ENCODE measurements at regions not wholly inside any gene's neighbourhood (a gene's known extent, or its start where the extent isn't known, plus 50 kb on each side); places are given as distances from the start of the nearest gene placed in this dataset.

- H3F3A ChIP-seq (ENCODE audit: insufficient read depth, low read length), result no peaks in the 10 kb centered on the region
- no peaks in the 10 kb centered on the region for H3K36me3 ChIP-seq (ENCODE audit: insufficient read depth, low read length)
- no peak for TF ChIP-seq EZH2 (IDR thresholded peaks at IDR 0.05; ENCODE audit: borderline replicate concordance, low read length)
- TF ChIP-seq CTCF (IDR thresholded peaks at IDR 0.05; ENCODE audit: low read length), result no peak
- H3K4me3 ChIP-seq (ENCODE audit: low read depth, low read length, poor library complexity, severe bottlenecking), result no peak overlapping the region
- no peaks in the 10 kb centered on the region for H3K9me3 ChIP-seq (ENCODE audit: low read length)
- no peak overlapping the region for H3K27ac ChIP-seq (ENCODE audit: low read depth, low read length, poor library complexity, severe bottlenecking)
- H3K4me2 ChIP-seq (ENCODE audit: low read length), result no peak overlapping the region
- no peak overlapping the region for H3K9ac ChIP-seq (ENCODE audit: low read length)
- H3K27me3 ChIP-seq (ENCODE audit: insufficient read depth, low read length), result no peaks in the 10 kb centered on the region
- H4K20me1 ChIP-seq (ENCODE audit: insufficient read depth, low read length), result no peaks in the 10 kb centered on the region
- no peaks in the 10 kb centered on the region for H3K79me2 ChIP-seq (ENCODE audit: insufficient read depth, low read length)
- H3K9me2 ChIP-seq (ENCODE audit: low read depth, low read length), result no peaks in the 10 kb centered on the region
- H3K4me1 ChIP-seq (ENCODE audit: insufficient read depth, low read length, severe bottlenecking), result no peaks in the 10 kb centered on the region
- H2AFZ ChIP-seq (ENCODE audit: low read length), result no peak overlapping the region
Measured at GRCh38 chr12:98172801-98173200, 342.6 kb upstream of the TMPO start.

DNA sequence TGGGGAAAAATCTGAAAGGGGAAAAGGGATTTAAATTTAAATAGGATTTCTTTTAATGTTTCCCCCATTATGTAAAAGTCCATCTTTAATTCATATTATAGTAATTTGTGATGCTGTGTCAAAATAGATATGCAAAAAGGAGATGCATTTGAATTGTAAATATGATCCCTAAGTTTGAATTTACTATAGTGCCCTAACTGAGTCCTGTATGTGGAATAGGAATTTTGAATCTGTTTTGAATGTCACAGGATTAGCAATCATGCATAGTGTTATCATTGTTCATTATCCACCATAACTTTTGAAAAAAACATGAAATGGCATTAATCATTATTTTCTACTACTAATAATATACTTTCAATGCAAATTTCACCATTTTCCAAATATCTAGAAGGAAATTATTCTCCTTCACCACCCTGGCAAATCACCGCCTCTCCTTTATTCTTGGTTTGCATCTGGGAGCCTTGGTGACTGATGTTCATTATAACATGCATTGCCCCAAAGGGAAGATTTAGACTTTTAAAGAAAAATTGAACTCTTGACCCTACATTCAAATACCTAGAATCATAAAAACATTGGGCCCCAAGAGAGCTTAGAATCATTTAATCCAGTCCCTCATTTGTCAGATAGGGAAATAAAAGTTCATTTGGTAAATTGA is 341.5 kb upstream of the TMPO start:
- Histone ChIP-seq H3K4me3 (ENCODE audit: low read depth, low read length, poor library complexity, severe bottlenecking) (no peak overlapping the region), H3K9ac (ENCODE audit: low read length) (no peak overlapping the region), H4K20me1 (ENCODE audit: insufficient read depth, low read length) (no peaks in the 10 kb centered on the region), H3F3A (ENCODE audit: insufficient read depth, low read length) (no peaks in the 10 kb centered on the region), H3K79me2 (ENCODE audit: insufficient read depth, low read length) (no peaks in the 10 kb centered on the region), H3K4me2 (ENCODE audit: low read length) (no peak overlapping the region), H3K27ac (ENCODE audit: low read depth, low read length, poor library complexity, severe bottlenecking) (no peak overlapping the region), H3K4me1 (ENCODE audit: insufficient read depth, low read length, severe bottlenecking) (no peaks in the 10 kb centered on the region), H3K9me2 (ENCODE audit: low read depth, low read length) (no peaks in the 10 kb centered on the region), H3K9me3 (ENCODE audit: low read length) (no peaks in the 10 kb centered on the region), H3K36me3 (ENCODE audit: insufficient read depth, low read length) (no peaks in the 10 kb centered on the region), H3K27me3 (ENCODE audit: insufficient read depth, low read length) (no peaks in the 10 kb centered on the region), H2AFZ (ENCODE audit: low read length) (no peak overlapping the region)
- TF ChIP-seq EZH2 (IDR thresholded peaks at IDR 0.05; ENCODE audit: borderline replicate concordance, low read length) (no peak), CTCF (IDR thresholded peaks at IDR 0.05; ENCODE audit: low read length) (no peak)

DNA sequence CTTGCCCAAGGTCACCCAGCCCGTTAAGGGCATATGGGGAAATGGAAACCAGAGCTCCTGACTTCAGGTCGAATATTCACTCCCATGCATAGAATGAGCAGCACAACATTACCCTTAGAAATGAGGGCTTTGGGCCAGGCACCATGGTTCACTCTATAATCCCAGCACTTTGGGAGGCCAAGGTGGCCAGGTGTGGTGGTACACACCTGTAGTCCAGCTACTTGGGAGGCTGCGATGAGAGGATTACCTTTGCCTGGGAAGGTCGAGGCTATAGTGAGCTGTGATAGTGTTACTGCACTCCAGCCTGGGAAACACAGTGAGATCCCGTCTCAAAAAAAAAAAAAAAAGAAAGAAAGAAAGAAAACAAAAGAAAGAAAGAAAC is 341.0 kb upstream of the TMPO start:
- Histone ChIP-seq H2AFZ (ENCODE audit: low read length) (no peak overlapping the region), H4K20me1 (ENCODE audit: insufficient read depth, low read length) (no peaks in the 10 kb centered on the region), H3K4me1 (ENCODE audit: insufficient read depth, low read length, severe bottlenecking) (no peaks in the 10 kb centered on the region), H3K4me2 (ENCODE audit: low read length) (no peak overlapping the region), H3K9ac (ENCODE audit: low read length) (no peak overlapping the region), H3K9me3 (ENCODE audit: low read length) (no peaks in the 10 kb centered on the region), H3K36me3 (ENCODE audit: insufficient read depth, low read length) (no peaks in the 10 kb centered on the region), H3K4me3 (ENCODE audit: low read depth, low read length, poor library complexity, severe bottlenecking) (no peak overlapping the region), H3K9me2 (ENCODE audit: low read depth, low read length) (no peaks in the 10 kb centered on the region), H3K79me2 (ENCODE audit: insufficient read depth, low read length) (no peaks in the 10 kb centered on the region), H3K27ac (ENCODE audit: low read depth, low read length, poor library complexity, severe bottlenecking) (no peak overlapping the region), H3K27me3 (ENCODE audit: insufficient read depth, low read length) (no peaks in the 10 kb centered on the region), H3F3A (ENCODE audit: insufficient read depth, low read length) (no peaks in the 10 kb centered on the region)
- TF ChIP-seq CTCF (IDR thresholded peaks at IDR 0.05; ENCODE audit: low read length), result no peak
- no peak for TF ChIP-seq EZH2 (IDR thresholded peaks at IDR 0.05; ENCODE audit: borderline replicate concordance, low read length)
